ENCODE measurements at regions not wholly inside any gene's neighbourhood (a gene's known extent, or its start where the extent isn't known, plus 50 kb on each side); places are given as distances from the start of the nearest gene placed in this dataset.

- no peak overlapping the region for H3K27ac Mint-ChIP-seq
- intact Hi-C loops (cut with micrococcal nuclease), result no loop called here
- H3K4me3 Mint-ChIP-seq (ENCODE audit: low read depth), result no peak overlapping the region
- H3K4me1 Mint-ChIP-seq (ENCODE audit: low read depth), result no peaks in the 10 kb centered on the region
- H3K27me3 Mint-ChIP-seq (ENCODE audit: low read depth), result peaks cover 4% of the 10 kb centered on the region
- no peaks in the 10 kb centered on the region for H3K9me3 Mint-ChIP-seq
- no peak for DNase-seq (ENCODE audit: low spot score)
- H3K36me3 Mint-ChIP-seq (ENCODE audit: low read depth), result no peaks in the 10 kb centered on the region
These were observed 197.4 kb downstream of the VAPA start for GRCh38 chr18:10111191-10111590.

DNA sequence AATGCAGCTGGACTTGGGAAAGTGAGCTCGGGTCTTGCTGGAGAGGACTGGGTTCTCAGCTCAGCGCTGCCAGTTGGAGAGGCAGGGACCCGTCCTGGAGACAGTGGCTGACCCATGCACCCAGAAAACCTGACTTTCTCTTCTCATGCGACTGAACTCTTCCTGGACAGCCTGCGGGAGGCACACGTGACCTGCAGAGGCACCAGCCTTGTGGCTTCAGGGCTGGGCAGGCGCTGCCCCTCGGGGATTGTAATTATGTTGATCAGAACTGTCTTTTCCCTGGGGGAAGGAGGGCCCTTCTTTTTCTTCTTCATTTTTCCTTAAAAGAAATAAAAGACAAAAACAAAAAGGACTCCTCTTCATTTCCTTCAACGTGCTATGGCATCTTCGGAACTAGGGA lies 198.1 kb downstream of the VAPA start:
- Mint-ChIP-seq H3K36me3 (ENCODE audit: low read depth) (no peaks in the 10 kb centered on the region), H3K4me3 (ENCODE audit: low read depth) (no peak overlapping the region), H3K9me3 (no peaks in the 10 kb centered on the region), H3K4me1 (ENCODE audit: low read depth) (no peaks in the 10 kb centered on the region), H3K27me3 (ENCODE audit: low read depth) (peaks cover 4% of the 10 kb centered on the region), H3K27ac (no peak overlapping the region)
- DNase-seq (ENCODE audit: low spot score), result no peak
- intact Hi-C loops (cut with micrococcal nuclease), result no loop called here

GRCh38 chr18:10113121-10114022 lies 199.6 kb downstream of the VAPA start:
- Mint-ChIP-seq H3K36me3 (ENCODE audit: low read depth) (no peaks in the 10 kb centered on the region), H3K4me1 (ENCODE audit: low read depth) (no peaks in the 10 kb centered on the region), H3K9me3 (peaks cover under 1% of the 10 kb centered on the region), H3K4me3 (ENCODE audit: low read depth) (no peak overlapping the region), H3K27me3 (ENCODE audit: low read depth) (peaks cover 2% of the 10 kb centered on the region), H3K27ac (no peak overlapping the region)
- DNase-seq (ENCODE audit: low spot score), result no peak
- intact Hi-C loops (cut with micrococcal nuclease), result no loop called here

- peaks cover 4% of the 10 kb centered on the region for H3K27me3 Mint-ChIP-seq (ENCODE audit: low read depth)
- intact Hi-C loops (cut with micrococcal nuclease), result no loop called here
- no peak overlapping the region for H3K27ac Mint-ChIP-seq
- peaks cover 4% of the 10 kb centered on the region for H3K9me3 Mint-ChIP-seq
- DNase-seq (ENCODE audit: low spot score), result no peak
- H3K4me3 Mint-ChIP-seq (ENCODE audit: low read depth), result no peak overlapping the region
- no peaks in the 10 kb centered on the region for H3K4me1 Mint-ChIP-seq (ENCODE audit: low read depth)
- H3K36me3 Mint-ChIP-seq (ENCODE audit: low read depth), result no peaks in the 10 kb centered on the region
These were observed 201.1 kb downstream of the VAPA start for GRCh38 chr18:10114717-10115463.

DNA sequence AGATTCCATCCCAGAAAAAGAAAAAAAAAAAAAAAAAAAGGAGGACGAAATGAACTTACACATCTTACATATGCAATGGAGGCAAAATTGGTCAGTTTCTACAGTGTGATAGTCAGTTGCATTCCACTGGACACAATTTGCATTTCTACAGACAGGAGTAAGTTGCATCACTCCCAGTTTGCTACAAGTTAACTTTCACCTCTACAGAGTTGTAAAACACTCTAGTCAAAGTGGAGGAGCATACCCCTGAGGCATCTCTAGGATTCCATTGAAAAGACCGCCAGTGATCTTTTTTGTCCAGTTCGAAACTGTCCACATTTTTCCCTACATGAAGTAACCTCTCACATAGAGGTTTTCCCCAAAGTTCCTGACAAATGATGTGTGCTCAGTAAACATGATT lies 202.8 kb downstream of the VAPA start:
- H3K27ac Mint-ChIP-seq, result no peak overlapping the region
- H3K27me3 Mint-ChIP-seq (ENCODE audit: low read depth), result peaks cover 4% of the 10 kb centered on the region
- no peak overlapping the region for H3K4me3 Mint-ChIP-seq (ENCODE audit: low read depth)
- no peaks in the 10 kb centered on the region for H3K4me1 Mint-ChIP-seq (ENCODE audit: low read depth)
- H3K36me3 Mint-ChIP-seq (ENCODE audit: low read depth), result no peaks in the 10 kb centered on the region
- H3K9me3 Mint-ChIP-seq, result peaks cover 7% of the 10 kb centered on the region
- intact Hi-C loops (cut with micrococcal nuclease), result no loop called here
- DNase-seq (ENCODE audit: low spot score), result no peak

DNA sequence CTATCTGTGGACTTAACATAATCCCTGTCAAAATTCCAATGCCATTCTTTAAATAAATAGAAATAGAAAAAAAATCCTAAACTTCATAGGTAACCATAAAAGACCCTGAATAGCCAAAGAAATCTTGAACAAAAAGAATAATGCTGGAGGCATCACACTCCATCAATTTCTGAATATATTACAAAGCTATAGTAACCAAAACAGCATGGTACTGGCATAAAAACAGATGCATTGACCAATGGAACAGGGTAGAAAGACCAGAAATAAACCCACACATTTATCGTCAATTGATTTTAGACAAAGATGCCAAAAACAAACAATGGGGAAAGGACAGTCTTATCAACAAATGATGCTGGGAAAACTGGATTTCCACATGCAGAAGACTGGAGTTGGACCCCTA lies 205.7 kb downstream of the VAPA start:
- H3K9me3 Mint-ChIP-seq, result peaks cover 7% of the 10 kb centered on the region
- intact Hi-C loops (cut with micrococcal nuclease), result no loop called here

GRCh38 chr18:10119991-10120390 lies 206.2 kb downstream of the VAPA start:
- H3K27ac Mint-ChIP-seq, result no peak overlapping the region
- no peak for DNase-seq (ENCODE audit: low spot score)
- intact Hi-C loops (cut with micrococcal nuclease), result no loop called here
- H3K4me1 Mint-ChIP-seq (ENCODE audit: low read depth), result peaks cover 11% of the 10 kb centered on the region
- no peaks in the 10 kb centered on the region for H3K36me3 Mint-ChIP-seq (ENCODE audit: low read depth)
- H3K9me3 Mint-ChIP-seq, result peaks cover 7% of the 10 kb centered on the region
- H3K27me3 Mint-ChIP-seq (ENCODE audit: low read depth), result peaks cover 2% of the 10 kb centered on the region
- H3K4me3 Mint-ChIP-seq (ENCODE audit: low read depth), result no peak overlapping the region

More for the DNA sequence above, 205.7 kb downstream of the VAPA start:
- H3K4me3 Mint-ChIP-seq (ENCODE audit: low read depth), result no peak overlapping the region
- no peak for DNase-seq (ENCODE audit: low spot score)
- H3K4me1 Mint-ChIP-seq (ENCODE audit: low read depth), result peaks cover 11% of the 10 kb centered on the region
- peaks cover 2% of the 10 kb centered on the region for H3K27me3 Mint-ChIP-seq (ENCODE audit: low read depth)
- no peak overlapping the region for H3K27ac Mint-ChIP-seq
- H3K36me3 Mint-ChIP-seq (ENCODE audit: low read depth), result no peaks in the 10 kb centered on the region

- no peak for DNase-seq (ENCODE audit: low spot score)
- Mint-ChIP-seq H3K27me3 (ENCODE audit: low read depth) (peaks cover 2% of the 10 kb centered on the region), H3K36me3 (ENCODE audit: low read depth) (no peaks in the 10 kb centered on the region), H3K4me1 (ENCODE audit: low read depth) (peaks cover 16% of the 10 kb centered on the region), H3K9me3 (peaks cover 7% of the 10 kb centered on the region), H3K27ac (no peak overlapping the region), H3K4me3 (ENCODE audit: low read depth) (no peak overlapping the region)
- intact Hi-C loops (cut with micrococcal nuclease), result no loop called here
These were observed 206.8 kb downstream of the VAPA start for GRCh38 chr18:10120622-10121021.

- no peak for DNase-seq (ENCODE audit: low spot score)
- peaks cover 2% of the 10 kb centered on the region for H3K27me3 Mint-ChIP-seq (ENCODE audit: low read depth)
- no peak overlapping the region for H3K4me3 Mint-ChIP-seq (ENCODE audit: low read depth)
- H3K4me1 Mint-ChIP-seq (ENCODE audit: low read depth), result peaks cover 17% of the 10 kb centered on the region
- intact Hi-C loops (cut with micrococcal nuclease), result no loop called here
- peaks cover 7% of the 10 kb centered on the region for H3K9me3 Mint-ChIP-seq
- H3K36me3 Mint-ChIP-seq (ENCODE audit: low read depth), result no peaks in the 10 kb centered on the region
- H3K27ac Mint-ChIP-seq, result no peak overlapping the region
These were observed 207.2 kb downstream of the VAPA start for GRCh38 chr18:10121028-10121427.

GRCh38 chr18:10121786-10122515 lies 208.1 kb downstream of the VAPA start:
- H3K4me3 Mint-ChIP-seq (ENCODE audit: low read depth), result no peak overlapping the region
- DNase-seq (ENCODE audit: low spot score), result no peak
- no peaks in the 10 kb centered on the region for H3K36me3 Mint-ChIP-seq (ENCODE audit: low read depth)
- peaks cover 2% of the 10 kb centered on the region for H3K27me3 Mint-ChIP-seq (ENCODE audit: low read depth)
- intact Hi-C loops (cut with micrococcal nuclease), result no loop called here
- H3K27ac Mint-ChIP-seq, result no peak overlapping the region
- H3K9me3 Mint-ChIP-seq, result peaks cover 7% of the 10 kb centered on the region
- H3K4me1 Mint-ChIP-seq (ENCODE audit: low read depth), result peaks cover 17% of the 10 kb centered on the region

GRCh38 chr18:10122988-10123950 lies 209.5 kb downstream of the VAPA start:
- DNase-seq (ENCODE audit: low spot score), result no peak
- no peak overlapping the region for H3K4me3 Mint-ChIP-seq (ENCODE audit: low read depth)
- peaks cover 17% of the 10 kb centered on the region for H3K4me1 Mint-ChIP-seq (ENCODE audit: low read depth)
- H3K27me3 Mint-ChIP-seq (ENCODE audit: low read depth), result peaks cover 7% of the 10 kb centered on the region
- no peaks in the 10 kb centered on the region for H3K36me3 Mint-ChIP-seq (ENCODE audit: low read depth)
- intact Hi-C loops (cut with micrococcal nuclease), result no loop called here
- H3K27ac Mint-ChIP-seq, result peak overlapping the region; percentile 69
- H3K9me3 Mint-ChIP-seq, result peaks cover 7% of the 10 kb centered on the region

DNA sequence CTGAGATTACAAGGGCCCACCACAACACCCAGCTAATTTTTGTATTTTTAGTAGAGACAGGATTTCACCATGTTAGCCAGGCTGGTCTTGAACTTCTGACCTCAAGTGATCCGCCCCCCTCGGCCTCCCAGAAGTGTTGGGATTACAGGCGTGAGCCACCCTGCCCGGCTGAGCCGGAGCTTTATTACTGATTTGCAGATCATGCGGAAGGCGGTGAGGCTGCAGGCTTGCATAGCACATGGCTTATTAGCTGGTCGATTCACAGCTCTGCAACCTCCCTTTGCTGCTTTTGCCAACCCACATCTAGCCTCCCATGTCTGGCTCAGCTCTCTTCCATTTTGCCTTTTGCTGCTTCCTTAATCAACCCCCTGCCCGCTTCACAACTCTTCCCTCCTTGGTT lies 210.3 kb downstream of the VAPA start:
- Mint-ChIP-seq H3K27me3 (ENCODE audit: low read depth) (peaks cover 9% of the 10 kb centered on the region), H3K4me3 (ENCODE audit: low read depth) (no peak overlapping the region), H3K9me3 (peaks cover 3% of the 10 kb centered on the region), H3K27ac (no peak overlapping the region), H3K4me1 (ENCODE audit: low read depth) (peaks cover 17% of the 10 kb centered on the region), H3K36me3 (ENCODE audit: low read depth) (no peaks in the 10 kb centered on the region)
- intact Hi-C loops (cut with micrococcal nuclease), result no loop called here
- no peak for DNase-seq (ENCODE audit: low spot score)
